ENCODE measurements at regions not wholly inside any gene's neighbourhood (a gene's known extent, or its start where the extent isn't known, plus 50 kb on each side); places are given as distances from the start of the nearest gene placed in this dataset.

- TF ChIP-seq PATZ1 (CRISPR knock-in tag; IDR thresholded peaks at IDR 0.05) (peak; percentile 87), POLR2AphosphoS5 (IDR thresholded peaks at IDR 0.05; ENCODE audit: low read depth, low read length) (peak; percentile 83), PAXIP1 (CRISPR knock-in tag; conservative IDR thresholded peaks at IDR 0.05) (peak; percentile 81), IKZF4 (CRISPR knock-in tag; IDR thresholded peaks at IDR 0.05; ENCODE audit: borderline replicate concordance, low read depth, not compliant biosample characterization) (peak; percentile 47), FOXO1 (CRISPR knock-in tag; IDR thresholded peaks at IDR 0.05) (peak; percentile 53; the same call in 1 of the 2 replicates), TCF7 (IDR thresholded peaks at IDR 0.05; ENCODE audit: low read depth) (peak; percentile 30; the same call in 1 of the 2 replicates), MXI1 (IDR thresholded peaks at IDR 0.05; ENCODE audit: borderline replicate concordance, low read depth, low read length) (peak; percentile 14; the same call in 1 of the 3 replicates), MXD4 (CRISPR knock-in tag; IDR thresholded peaks at IDR 0.05) (no peak), ZSCAN20 (CRISPR knock-in tag; IDR thresholded peaks at IDR 0.05; ENCODE audit: borderline replicate concordance) (no peak), CAMTA2 (CRISPR knock-in tag; IDR thresholded peaks at IDR 0.05; ENCODE audit: borderline replicate concordance) (no peak), BCLAF1 (IDR thresholded peaks at IDR 0.05) (no peak), ZNF784 (CRISPR knock-in tag; IDR thresholded peaks at IDR 0.05; ENCODE audit: borderline replicate concordance) (0 out of 2 replicates have a peak, but pooled peaks have one; percentile 67), MIER3 (CRISPR knock-in tag; IDR thresholded peaks at IDR 0.05; ENCODE audit: borderline replicate concordance) (peak; percentile 48; the same call in 1 of the 2 replicates), CC2D1A (CRISPR knock-in tag; IDR thresholded peaks at IDR 0.05) (no peak), AHR (CRISPR knock-in tag; IDR thresholded peaks at IDR 0.05) (no peak), CCAR2 (optimal IDR thresholded peaks at IDR 0.05; ENCODE audit: low read depth, low read length) (no peak), ZNF768 (CRISPR knock-in tag; IDR thresholded peaks at IDR 0.05) (no peak), DMAP1 (CRISPR knock-in tag; IDR thresholded peaks at IDR 0.05) (no peak), TSC22D2 (CRISPR knock-in tag; IDR thresholded peaks at IDR 0.05; ENCODE audit: borderline replicate concordance) (no peak; the same call in 1 of the 2 replicates), NFRKB (IDR thresholded peaks at IDR 0.05) (no peak), ZNF12 (CRISPR knock-in tag; IDR thresholded peaks at IDR 0.05) (no peak), ZKSCAN5 (CRISPR knock-in tag; IDR thresholded peaks at IDR 0.05) (no peak), SUZ12 (IDR thresholded peaks at IDR 0.05; ENCODE audit: low read depth, low read length) (no peak), MTA1 (CRISPR knock-in tag; IDR thresholded peaks at IDR 0.05; ENCODE audit: borderline replicate concordance) (no peak; the same call in 1 of the 2 replicates)
These were observed 158.9 kb upstream of the FUT9 start (continued) for GRCh38 chr6:95856876-95857364.

All from HepG2 (cell line).